ENCODE measurements at regions not wholly inside any gene's neighbourhood (a gene's known extent, or its start where the extent isn't known, plus 50 kb on each side); places are given as distances from the start of the nearest gene placed in this dataset.

DNA sequence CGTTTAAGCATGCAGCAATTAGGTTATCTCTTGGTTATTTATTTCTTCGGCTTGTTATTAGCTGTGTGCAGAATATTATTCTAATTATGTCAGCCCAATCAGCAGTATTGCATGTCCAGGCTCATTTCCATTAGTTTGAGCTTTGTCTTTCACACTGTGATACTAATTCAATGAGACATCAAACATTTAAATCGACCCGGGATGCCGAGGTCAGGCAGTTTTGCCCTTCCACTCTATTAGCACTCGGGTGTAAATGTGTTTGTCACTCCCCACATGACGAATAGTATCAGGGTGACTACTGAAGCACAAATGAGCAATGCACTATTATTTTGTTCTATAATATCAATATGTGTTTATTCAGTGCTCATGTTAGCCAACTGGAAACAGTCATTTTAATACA, 170.9 kb downstream of the ANXA2 start:
- TF ChIP-seq EZH2 (IDR thresholded peaks at IDR 0.05; ENCODE audit: low read depth, unreplicated experiment) (no peak), EZH2phosphoT487 (IDR thresholded peaks at IDR 0.05; ENCODE audit: unreplicated experiment) (no peak)
